ENCODE measurements at regions not wholly inside any gene's neighbourhood (a gene's known extent, or its start where the extent isn't known, plus 50 kb on each side); places are given as distances from the start of the nearest gene placed in this dataset.

DNA sequence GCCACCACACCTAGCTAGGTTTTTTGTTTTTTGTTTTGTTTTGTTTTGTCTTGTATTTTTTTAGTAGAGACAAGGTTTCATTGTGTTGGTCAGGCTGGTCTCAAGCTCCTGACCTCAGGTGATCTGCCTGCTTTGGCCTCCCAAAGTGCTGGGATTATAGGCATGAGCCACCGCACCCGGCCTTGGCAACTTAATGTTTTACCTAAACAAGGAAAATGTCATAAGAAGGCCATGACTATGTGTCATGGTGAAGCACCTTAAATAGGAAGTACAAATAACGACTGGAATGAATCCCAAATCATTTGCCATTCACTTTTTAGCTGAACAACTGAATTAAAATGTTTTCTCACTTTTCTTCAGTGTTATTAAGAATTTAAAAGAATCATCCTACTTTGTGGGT, 465.2 kb downstream of the KCTD12 start:
- TF ChIP-seq POLR2A (IDR thresholded peaks at IDR 0.05) (no peak), CTCF (IDR thresholded peaks at IDR 0.05) (no peak), POLR2AphosphoS5 (IDR thresholded peaks at IDR 0.05) (no peak), EP300 (IDR thresholded peaks at IDR 0.05) (no peak)
